H9 (cell line): ENCODE measurements at regions not wholly inside any gene's neighbourhood (a gene's known extent, or its start where the extent isn't known, plus 50 kb on each side); places are given as distances from the start of the nearest gene placed in this dataset.

ENCODE experiments used
- DNase-seq: peaks from one replicate; pipeline ENCODE4 v3.0.0-alpha.2; 2017
- H2AFZ ChIP-seq: one replicate; pipeline ENCODE4 v1.6.1; 2013; ENCODE audit warnings: mild to moderate bottlenecking, low read length, control low read depth, moderate library complexity
- H2AK5ac ChIP-seq: 2 replicates; pipeline ENCODE4 v1.6.1; 2013; ENCODE audit warnings: low read length, control low read depth, mixed read lengths; ENCODE audit not compliant: insufficient read length
- H2BK120ac ChIP-seq: one replicate; pipeline ENCODE4 v1.6.1; 2013; ENCODE audit warnings: low read depth, mild to moderate bottlenecking, low read length, control low read depth, inconsistent platforms; ENCODE audit not compliant: poor library complexity, severe bottlenecking
- H2BK12ac ChIP-seq: 2 replicates; pipeline ENCODE4 v1.6.1; 2013; ENCODE audit warnings: low read length, control low read depth, mixed read lengths, low read depth; ENCODE audit not compliant: insufficient read length
- H2BK15ac ChIP-seq: 2 replicates; pipeline ENCODE4 v1.6.1; 2013; ENCODE audit warnings: low read depth, low read length, control low read depth
- H2BK20ac ChIP-seq: one replicate; pipeline ENCODE4 v1.6.1; 2013; ENCODE audit warnings: low read depth, mild to moderate bottlenecking, low read length, control low read depth, inconsistent platforms; ENCODE audit not compliant: poor library complexity, severe bottlenecking
- H2BK5ac ChIP-seq: 2 replicates; pipeline ENCODE4 v1.6.1; 2013; ENCODE audit warnings: low read length, control low read depth, mixed read lengths; ENCODE audit not compliant: insufficient read length
- H3K14ac ChIP-seq: 2 replicates; pipeline ENCODE4 v1.6.1; 2013; ENCODE audit warnings: low read length, control low read depth; ENCODE audit not compliant: insufficient read depth
- H3K18ac ChIP-seq: 2 replicates; pipeline ENCODE4 v1.6.1; 2013; ENCODE audit warnings: low read depth, mild to moderate bottlenecking, mixed read lengths, low read length, control low read depth; ENCODE audit not compliant: insufficient read length
- H3K23ac ChIP-seq: 2 replicates; pipeline ENCODE4 v1.6.1; 2013; ENCODE audit warnings: low read length, control low read depth, mixed read lengths, low read depth; ENCODE audit not compliant: insufficient read length
- H3K23me2 ChIP-seq: 2 replicates; pipeline ENCODE4 v1.6.1; 2013; ENCODE audit warnings: low read depth, mild to moderate bottlenecking, mixed read lengths, low read length, control low read depth; ENCODE audit not compliant: insufficient read length, poor library complexity, severe bottlenecking
- H3K27ac ChIP-seq: 2 replicates; pipeline ENCODE4 v1.5.1; 2013; ENCODE audit warnings: low read length, control low read depth, mixed read lengths, low read depth; ENCODE audit not compliant: insufficient read length
- H3K27me3 ChIP-seq: 2 replicates; pipeline ENCODE4 v1.6.1; 2013; ENCODE audit warnings: low read length, control low read depth, inconsistent platforms; ENCODE audit not compliant: insufficient read depth
- H3K4ac ChIP-seq: 2 replicates; pipeline ENCODE4 v1.6.1; 2013; ENCODE audit warnings: low read depth, mild to moderate bottlenecking, control low read depth, inconsistent platforms, low read length, moderate library complexity
- H3K4me1 ChIP-seq: 2 replicates; pipeline ENCODE4 v1.6.1; 2013; ENCODE audit warnings: low read length, control low read depth, inconsistent platforms; ENCODE audit not compliant: insufficient read depth
- H3K4me2 ChIP-seq: 2 replicates; pipeline ENCODE4 v1.6.1; 2013; ENCODE audit warnings: low read length, control low read depth, mixed read lengths; ENCODE audit not compliant: insufficient read length, insufficient read depth
- H3K56ac ChIP-seq: 2 replicates; pipeline ENCODE4 v1.6.1; 2013; ENCODE audit warnings: low read depth, mild to moderate bottlenecking, mixed read lengths, low read length, control low read depth; ENCODE audit not compliant: insufficient read length
- H3K79me1 ChIP-seq: 2 replicates; pipeline ENCODE4 v1.6.1; 2013; ENCODE audit warnings: low read depth, mild to moderate bottlenecking, moderate library complexity, low read length, control low read depth, inconsistent platforms; ENCODE audit not compliant: insufficient read depth, poor library complexity, severe bottlenecking
- H3K79me2 ChIP-seq: 2 replicates; pipeline ENCODE4 v1.6.1; 2013; ENCODE audit warnings: low read length, control low read depth, inconsistent platforms; ENCODE audit not compliant: insufficient read depth
- H3K9ac ChIP-seq: 2 replicates; pipeline ENCODE4 v1.6.1; 2013; ENCODE audit warnings: low read length, control low read depth, mixed read lengths; ENCODE audit not compliant: insufficient read length; ENCODE audit errors: extremely low read depth
- H3K9me3 ChIP-seq: one replicate; pipeline ENCODE4 v1.6.1; 2013; ENCODE audit warnings: low read depth, low read length, inconsistent platforms; ENCODE audit not compliant: control insufficient read depth
- H3T11ph ChIP-seq: one replicate; pipeline ENCODE4 v1.6.1; 2013; ENCODE audit warnings: mild to moderate bottlenecking, low read length, control low read depth, inconsistent platforms
- H4K20me1 ChIP-seq: one replicate; pipeline ENCODE4 v1.6.1; 2013; ENCODE audit not compliant: control insufficient read depth, insufficient read length, insufficient read depth
- H4K5ac ChIP-seq: 2 replicates; pipeline ENCODE4 v1.6.1; 2013; ENCODE audit warnings: low read depth, mild to moderate bottlenecking, mixed read lengths, low read length, control low read depth; ENCODE audit not compliant: insufficient read length
- H4K8ac ChIP-seq: replicated peaks from 2 replicates; pipeline ENCODE4 v1.6.1; 2013; ENCODE audit warnings: low read length, control low read depth, mixed read lengths, low read depth; ENCODE audit not compliant: insufficient read length
- H4K91ac ChIP-seq: 2 replicates; pipeline ENCODE4 v1.6.1; 2013; ENCODE audit warnings: low read depth, mild to moderate bottlenecking, moderate library complexity, mixed read lengths, low read length, control low read depth; ENCODE audit not compliant: insufficient read length
- H3K27ac Mint-ChIP-seq, 3 experiments: 2 replicates in 2 of 3; 3 replicates in 1 of 3; pipeline ENCODE4 v1.8.0; 2020 to 2021; ENCODE audit warnings: mixed read lengths in 3 of 3, mild to moderate bottlenecking in 1 of 3, moderate library complexity in 1 of 3
- H3K27me3 Mint-ChIP-seq: 2 replicates; pipeline ENCODE4 v1.8.0; 2021; ENCODE audit warnings: low read depth, mild to moderate bottlenecking, moderate library complexity, mixed read lengths
- H3K36me3 Mint-ChIP-seq, 3 experiments: 2 replicates in 2 of 3; 3 replicates in 1 of 3; pipeline ENCODE4 v1.8.0; 2020 to 2021; ENCODE audit warnings: low read depth in 3 of 3, mixed read lengths in 3 of 3; ENCODE audit not compliant: insufficient read depth in 1 of 3
- H3K4me1 Mint-ChIP-seq, 2 experiments: 2 replicates each; pipeline ENCODE4 v1.8.0; 2020; ENCODE audit warnings: mixed read lengths in 2 of 2
- H3K4me3 Mint-ChIP-seq, 2 experiments: 2 replicates in 1 of 2; 3 replicates in 1 of 2; pipeline ENCODE4 v1.8.0; 2020 to 2021; ENCODE audit warnings: mild to moderate bottlenecking in 2 of 2, mixed read lengths in 2 of 2, moderate library complexity in 1 of 2
- H3K9me3 Mint-ChIP-seq, 2 experiments: 2 replicates in 1 of 2; 3 replicates in 1 of 2; pipeline ENCODE4 v1.8.0; 2020; ENCODE audit warnings: mild to moderate bottlenecking in 2 of 2, mixed read lengths in 2 of 2, moderate library complexity in 1 of 2
- CTCF ChIP-seq: fragments of 200-600 bp; sonication (generic); conservative IDR thresholded peaks from 3 replicates; pipeline ENCODE4 v1.8.0; 2021; ENCODE audit warnings: antibody characterized with exemption, mild to moderate bottlenecking

- no peak overlapping the region for H3K27ac Mint-ChIP-seq
- no peaks in the 10 kb centered on the region for H3K9me3 ChIP-seq
- H3K4me3 Mint-ChIP-seq, result no peak overlapping the region
- no peak overlapping the region for H3T11ph ChIP-seq
- no peak overlapping the region for H4K8ac ChIP-seq
- DNase-seq, result no peak
- H3K9me3 Mint-ChIP-seq, result no peaks in the 10 kb centered on the region
- H3K56ac ChIP-seq, result no peak overlapping the region
- H3K23ac ChIP-seq, result no peak overlapping the region
- H3K23me2 ChIP-seq, result no peaks in the 10 kb centered on the region
- H3K9ac ChIP-seq, result no peak overlapping the region
- no peak overlapping the region for H2BK5ac ChIP-seq
- peaks cover 4% of the 10 kb centered on the region; the same call in 1 of the 2 replicates for H3K27me3 Mint-ChIP-seq
- no peak overlapping the region for H4K5ac ChIP-seq
- no peak for TF ChIP-seq CTCF
- H3K27ac ChIP-seq, result no peak overlapping the region
- H3K4ac ChIP-seq, result no peak overlapping the region
- H3K36me3 Mint-ChIP-seq, result no peaks in the 10 kb centered on the region
- H2BK15ac ChIP-seq, result no peak overlapping the region
- no peak overlapping the region for H2AFZ ChIP-seq
- H3K27me3 ChIP-seq, result no peaks in the 10 kb centered on the region
- no peak overlapping the region for H2AK5ac ChIP-seq
- no peak overlapping the region for H2BK12ac ChIP-seq
- peaks cover 19 to 22% of the 10 kb centered on the region in 2 experiments for H3K4me1 Mint-ChIP-seq
- H3K4me2 ChIP-seq, result no peak overlapping the region
- no peak overlapping the region for H2BK20ac ChIP-seq
- H3K79me2 ChIP-seq, result no peaks in the 10 kb centered on the region
- no peak overlapping the region for H4K91ac ChIP-seq
- peaks cover 3% of the 10 kb centered on the region; the same call in 1 of the 2 replicates for H3K4me1 ChIP-seq
- no peak overlapping the region for H3K18ac ChIP-seq
- no peak overlapping the region for H2BK120ac ChIP-seq
- H3K14ac ChIP-seq, result no peak overlapping the region
- H4K20me1 ChIP-seq, result no peaks in the 10 kb centered on the region
- H3K79me1 ChIP-seq, result no peaks in the 10 kb centered on the region
Measured at GRCh38 chr3:69488026-69488425, 102.1 kb upstream of the FRMD4B start.
